Heart right ventricle (tissue), 16 donors: ENCODE measurements at regions not wholly inside any gene's neighbourhood (a gene's known extent, or its start where the extent isn't known, plus 50 kb on each side); places are given as distances from the start of the nearest gene placed in this dataset.

ENCODE experiments used
- ATAC-seq, 8 donors: fragments of 200-7000 bp; cut with Tn5 transposase; one replicate each; pipeline ENCODE4 v1.9.1; 2020; ENCODE audit warnings: mild to moderate bottlenecking in 8 of 8, moderate library complexity in 8 of 8, moderate number of reproducible peaks in 1 of 8
- DNase-seq, 2 donors: peaks; one replicate each; pipeline ENCODE4 v3.0.0-alpha.2; 2020
- H3K27ac ChIP-seq, 10 donors: fragments of 200-600 bp; sonication (generic) in 2 of 10; one replicate each; pipeline versions ENCODE4 v1.5.0 to v1.8.0; 2020 to 2022; ENCODE audit warnings: mild to moderate bottlenecking in 3 of 10
- H3K27me3 ChIP-seq, 7 donors: fragments of 200-600 bp; one replicate each; pipeline ENCODE4 v1.8.0; 2021 to 2022; ENCODE audit warnings: mild to moderate bottlenecking in 2 of 7
- H3K36me3 ChIP-seq, 9 donors: fragments of 200-600 bp; sonication (generic) in 1 of 9; one replicate each; pipeline versions ENCODE4 v1.5.0 to v1.8.0; 2020 to 2022; ENCODE audit warnings: mild to moderate bottlenecking in 2 of 9
- H3K4me1 ChIP-seq, 9 donors: fragments of 200-600 bp; sonication (generic) in 1 of 9; one replicate each; pipeline versions ENCODE4 v1.5.0 to v1.8.0; 2020 to 2022; ENCODE audit warnings: mild to moderate bottlenecking in 4 of 9
- H3K4me3 ChIP-seq, 10 donors: fragments of 200-600 bp; sonication (generic) in 2 of 10; one replicate each; pipeline versions ENCODE4 v1.5.0 to v1.8.0; 2020 to 2022; ENCODE audit warnings: mild to moderate bottlenecking in 7 of 10, moderate library complexity in 2 of 10
- H3K9me3 ChIP-seq, 11 donors: fragments of 200-600 bp in 10 of 11; sonication (generic) in 2 of 11; one replicate each; pipeline versions ENCODE4 v1.5.0 to v1.8.0; 2013 to 2022; ENCODE audit warnings: mild to moderate bottlenecking in 2 of 11, control low read depth in 1 of 11, moderate library complexity in 1 of 11
- WGBS, 2 donors: extraction: QIAGEN DNeasy Blood & Tissue Kit; methylation state at CpG; one replicate each; pipeline ENCODE4 v1.1.7; 2013; ENCODE audit warnings: inconsistent platforms in 1 of 2; 5-methylcytosine and 5-hydroxymethylcytosine counted together
- intact Hi-C, 10 donors: fragments of 100-400 bp; cut with DNase I; formaldehyde crosslinking; loops; one replicate each; pipeline versions ENCODE4 v1.11.1 to v1.14.2; 2022
- TF ChIP-seq, protein P1 (sequence below), 9 donors: fragments of 200-600 bp; sonication (generic) in 2 of 9; IDR thresholded peaks; one replicate each; pipeline versions ENCODE4 v1.5.0 to v1.8.0; 2021 to 2022; ENCODE audit warnings: antibody characterized with exemption in 9 of 9, mild to moderate bottlenecking in 5 of 9, moderate library complexity in 1 of 9
- donor health status: Arrhythmogenic right ventricular cardiomyopathy.
- donor health status: ischemic (EF 13 %, LVEDD 7.1; RV severe dilation, severe dysfunction).
- donor health status: healthy with polysubstance abuse.
- donor health status: DM: no; HTN: yes; CAD: no.
- donor health status: DM: no; HTN: no; CAD: no.
- donor health status: ischemic (EF 25% LVEDD 6.9; RV normal size, moderate dysfunction).
- donor health status: ischemic (EF 25% LVEDD 5.7; RV mildly dilated, moderate dysfunction).
- donor health status: healthy.
- donor health status: DM: yes; HTN: yes; CAD: no.
- donor health status: Ischemic cardiomyopathy.
- donor health status: ischemic (EF 35%, LVEDD 5.7; RV mildly dilated, moderate dysfunction).
- donor health status: nonischemic (EF 11% LVEDD 7.7; RV severe dilation, severe dysfunction).
- donor health status: DM: yes; HTN: yes; CAD: no.
- donor health status: PGD.
- donor health status: ischemic (EF 29% LVEDD 5.4; RV normal size, mild dysfunction).
- donor health status: nonischemic (EF 23%, LVEDD 6.1; RV moderate dilation, normal function).

DNA sequence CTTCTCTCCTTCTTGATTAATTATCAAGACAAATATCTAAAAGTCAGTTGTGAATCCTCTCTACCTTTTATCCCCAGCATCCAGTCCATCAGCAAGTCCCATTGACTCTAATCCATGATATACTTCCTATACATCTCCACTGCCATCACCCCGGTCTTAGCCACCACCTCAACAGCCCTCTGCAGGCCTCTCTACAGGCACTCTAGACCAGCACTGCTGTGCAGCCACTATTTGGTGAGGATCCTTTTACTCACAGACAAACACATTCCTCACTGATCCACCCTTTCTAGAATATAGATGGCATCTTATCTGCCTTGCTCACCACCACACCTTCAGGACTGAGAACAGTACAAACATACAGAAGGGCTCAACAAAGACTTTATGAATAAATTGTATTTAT is 221.7 kb downstream of the RFC3 start:
- Histone ChIP-seq H3K4me3 (no peak overlapping the region), H3K4me1 (no peaks in the 10 kb centered on the region), H3K9me3 (peaks cover 0 to 13% (median 0%) of the 10 kb centered on the region in 11 donors), H3K36me3 (no peaks in the 10 kb centered on the region), H3K27me3 (no peaks in the 10 kb centered on the region), H3K27ac (no peak overlapping the region)
- ATAC-seq (no peak), DNase-seq (no peak)
- WGBS, 2 donors: 100% methylated on average over 1 of the region's 1 CpG
- TF ChIP-seq, protein P1, sequence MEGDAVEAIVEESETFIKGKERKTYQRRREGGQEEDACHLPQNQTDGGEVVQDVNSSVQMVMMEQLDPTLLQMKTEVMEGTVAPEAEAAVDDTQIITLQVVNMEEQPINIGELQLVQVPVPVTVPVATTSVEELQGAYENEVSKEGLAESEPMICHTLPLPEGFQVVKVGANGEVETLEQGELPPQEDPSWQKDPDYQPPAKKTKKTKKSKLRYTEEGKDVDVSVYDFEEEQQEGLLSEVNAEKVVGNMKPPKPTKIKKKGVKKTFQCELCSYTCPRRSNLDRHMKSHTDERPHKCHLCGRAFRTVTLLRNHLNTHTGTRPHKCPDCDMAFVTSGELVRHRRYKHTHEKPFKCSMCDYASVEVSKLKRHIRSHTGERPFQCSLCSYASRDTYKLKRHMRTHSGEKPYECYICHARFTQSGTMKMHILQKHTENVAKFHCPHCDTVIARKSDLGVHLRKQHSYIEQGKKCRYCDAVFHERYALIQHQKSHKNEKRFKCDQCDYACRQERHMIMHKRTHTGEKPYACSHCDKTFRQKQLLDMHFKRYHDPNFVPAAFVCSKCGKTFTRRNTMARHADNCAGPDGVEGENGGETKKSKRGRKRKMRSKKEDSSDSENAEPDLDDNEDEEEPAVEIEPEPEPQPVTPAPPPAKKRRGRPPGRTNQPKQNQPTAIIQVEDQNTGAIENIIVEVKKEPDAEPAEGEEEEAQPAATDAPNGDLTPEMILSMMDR (IDR thresholded peaks at IDR 0.05): no peak
- intact Hi-C loops: no loop called here

DNA sequence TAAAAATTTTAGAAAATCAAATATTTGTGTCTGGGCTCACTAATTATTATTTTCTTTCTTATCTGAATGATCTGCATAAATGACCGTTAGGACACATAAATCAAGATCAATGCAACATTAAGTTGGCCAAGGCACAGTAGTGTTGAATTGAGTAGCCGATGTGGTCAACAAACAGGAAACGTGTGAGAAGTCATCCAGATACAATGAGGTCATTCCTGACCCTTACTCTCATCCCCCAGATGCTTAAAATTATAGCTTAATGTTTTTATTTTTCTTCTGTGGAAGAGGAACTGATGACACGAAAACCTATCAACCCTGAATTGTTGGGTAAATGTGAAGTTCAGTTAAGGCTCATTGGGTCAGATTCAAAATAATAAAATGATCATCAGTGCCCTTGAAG is 222.9 kb downstream of the RFC3 start:
- Histone ChIP-seq H3K4me1 (no peaks in the 10 kb centered on the region), H3K27me3 (no peaks in the 10 kb centered on the region), H3K4me3 (no peak overlapping the region), H3K9me3 (peaks cover 0 to under 1% (median 0%) of the 10 kb centered on the region in 11 donors), H3K27ac (no peak overlapping the region), H3K36me3 (no peaks in the 10 kb centered on the region)
- TF ChIP-seq, protein P1 (IDR thresholded peaks at IDR 0.05): no peak
- no peak for DNase-seq
- 50 to 60% methylated on average over 4 of the region's 4 CpGs for WGBS, 2 donors
- no peak for ATAC-seq
- intact Hi-C loops: no loop called here

DNA sequence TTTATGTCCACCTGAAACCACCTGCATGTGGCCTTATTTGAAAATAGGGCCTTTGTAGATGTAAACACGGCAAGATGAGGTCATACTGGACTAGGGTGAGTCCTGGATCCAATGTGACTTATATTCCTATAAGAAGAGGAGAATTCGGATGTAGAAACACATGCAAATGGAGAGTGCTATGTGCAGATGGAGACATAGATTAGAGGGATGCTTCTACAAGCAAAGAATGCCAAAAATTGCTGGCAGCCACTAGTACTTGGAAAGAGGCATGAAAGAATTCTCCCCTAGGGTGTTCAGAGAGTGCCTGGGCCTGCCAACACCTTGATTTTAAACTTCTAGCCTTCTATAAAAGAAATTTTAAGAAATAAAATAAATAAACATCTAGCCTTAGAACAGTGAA is 226.1 kb downstream of the RFC3 start:
- no peaks in the 10 kb centered on the region for H3K36me3 ChIP-seq
- H3K4me3 ChIP-seq: no peak overlapping the region
- intact Hi-C loops: no loop called here
- 77 to 83% methylated on average over 2 of the region's 2 CpGs for WGBS, 2 donors
- H3K9me3 ChIP-seq: no peaks in the 10 kb centered on the region
- H3K27ac ChIP-seq: no peak overlapping the region
- DNase-seq: no peak
- TF ChIP-seq, protein P1 (IDR thresholded peaks at IDR 0.05): no peak
- ATAC-seq: no peak
- no peaks in the 10 kb centered on the region for H3K4me1 ChIP-seq
- no peaks in the 10 kb centered on the region for H3K27me3 ChIP-seq

DNA sequence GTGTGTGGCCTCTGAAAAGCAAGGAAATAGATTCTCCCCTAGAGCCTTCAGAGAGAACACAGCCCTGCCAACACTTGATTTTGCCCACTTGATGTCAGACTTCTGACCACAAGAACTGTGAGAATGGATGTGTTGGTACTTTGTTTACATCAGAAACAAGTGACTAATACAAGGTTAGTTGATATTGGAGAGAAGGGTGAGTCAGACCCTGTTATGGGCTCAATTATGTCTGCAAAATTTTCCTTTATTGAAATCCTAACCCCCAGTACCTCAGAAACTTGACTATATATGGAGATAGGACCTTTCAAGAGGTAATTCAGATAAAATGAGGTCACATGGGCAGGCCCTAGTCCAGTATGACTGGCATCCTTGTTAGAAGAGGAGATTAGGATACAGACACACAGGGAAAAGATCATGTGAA is 226.7 kb downstream of the RFC3 start:
- ATAC-seq: no peak
- Histone ChIP-seq H3K27me3 (no peaks in the 10 kb centered on the region), H3K4me1 (no peaks in the 10 kb centered on the region), H3K27ac (no peak overlapping the region), H3K36me3 (no peaks in the 10 kb centered on the region), H3K9me3 (peaks cover 0 to 2% (median 0%) of the 10 kb centered on the region in 11 donors), H3K4me3 (no peak overlapping the region)
- TF ChIP-seq, protein P1 (IDR thresholded peaks at IDR 0.05): no peak
- intact Hi-C loops: no loop called here
- DNase-seq: no peak

DNA sequence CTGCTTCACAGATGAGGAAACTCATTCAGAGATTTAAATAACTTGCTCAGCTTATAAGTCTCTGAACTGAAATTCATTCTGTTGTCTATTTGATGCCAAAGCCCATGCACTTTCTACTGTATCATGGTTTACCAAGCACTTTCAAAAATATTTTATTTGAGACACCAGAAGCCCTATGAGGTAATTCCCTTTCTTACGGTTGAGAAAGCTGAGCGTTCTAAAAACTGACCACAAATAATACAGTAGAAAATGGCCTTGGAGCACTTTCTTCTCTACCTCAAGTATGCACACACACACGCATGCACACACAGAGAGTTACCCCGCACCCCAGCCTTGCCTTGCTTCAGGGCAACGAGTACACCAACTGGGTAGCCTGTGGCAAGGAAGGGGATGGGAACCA is 228.5 kb downstream of the RFC3 start:
- WGBS, 2 donors: 89 to 90% methylated on average over 5 of the region's 5 CpGs
- H3K4me3 ChIP-seq: no peak overlapping the region
- no peak overlapping the region for H3K27ac ChIP-seq
- no peaks in the 10 kb centered on the region for H3K27me3 ChIP-seq
- TF ChIP-seq, protein P1 (IDR thresholded peaks at IDR 0.05): no peak
- H3K9me3 ChIP-seq: peaks cover 0 to 19% (median 0%) of the 10 kb centered on the region in 11 donors
- no peaks in the 10 kb centered on the region for H3K4me1 ChIP-seq
- no peak for DNase-seq
- intact Hi-C loops: no loop called here
- ATAC-seq: no peak
- H3K36me3 ChIP-seq: no peaks in the 10 kb centered on the region
